Type B pancreatic cell (in vitro differentiated cells): ENCODE measurements at regions not wholly inside any gene's neighbourhood (a gene's known extent, or its start where the extent isn't known, plus 50 kb on each side); places are given as distances from the start of the nearest gene placed in this dataset.

ENCODE experiments used
- DNase-seq: peaks from one replicate; pipeline ENCODE4 v3.0.0; 2021; ENCODE audit warnings: mixed read lengths; ENCODE audit not compliant: unreplicated experiment; ENCODE audit errors: extremely low spot score
- H3K27ac Mint-ChIP-seq: 2 replicates; pipeline ENCODE4 v1.8.0; 2021; ENCODE audit warnings: mild to moderate bottlenecking, mixed read lengths
- H3K27me3 Mint-ChIP-seq: 2 replicates; pipeline ENCODE4 v1.8.0; 2021; ENCODE audit warnings: mixed read lengths
- H3K36me3 Mint-ChIP-seq: 2 replicates; pipeline ENCODE4 v1.8.0; 2021; ENCODE audit warnings: mixed read lengths
- H3K4me1 Mint-ChIP-seq: one replicate; pipeline ENCODE4 v1.8.0; 2021; ENCODE audit warnings: mixed read lengths; ENCODE audit not compliant: unreplicated experiment
- H3K4me3 Mint-ChIP-seq: 2 replicates; pipeline ENCODE4 v1.8.0; 2021; ENCODE audit warnings: mild to moderate bottlenecking, mixed read lengths
- H3K9me3 Mint-ChIP-seq: 2 replicates; pipeline ENCODE4 v1.8.0; 2021; ENCODE audit warnings: mixed read lengths
- TF ChIP-seq, protein P1 (sequence below): fragments of 200-600 bp; sonication (generic); conservative IDR thresholded peaks from 2 replicates; pipeline ENCODE4 v1.5.0; 2021; ENCODE audit warnings: antibody characterized with exemption, mild to moderate bottlenecking

DNA sequence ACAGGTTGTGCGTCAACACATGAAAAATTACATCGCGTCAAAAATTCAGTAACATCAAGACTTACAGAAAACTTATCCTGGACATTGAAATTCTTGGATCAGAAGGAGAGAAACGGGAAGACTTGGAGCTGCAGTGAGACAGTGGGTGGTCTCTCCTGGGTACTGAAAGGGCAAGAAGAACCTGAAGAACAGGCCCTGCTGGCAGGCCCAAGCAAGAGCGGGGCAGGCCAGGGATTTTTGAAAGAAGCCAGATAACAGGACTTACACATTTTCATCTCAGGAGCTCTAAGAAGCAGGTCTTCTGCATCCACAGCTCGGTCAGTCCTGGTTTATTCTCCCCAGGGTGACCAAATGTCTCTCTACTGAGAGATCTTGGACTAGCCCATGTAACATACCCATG lies 466.5 kb upstream of the SOX5 start:
- DNase-seq: no peak
- TF ChIP-seq, protein P1, sequence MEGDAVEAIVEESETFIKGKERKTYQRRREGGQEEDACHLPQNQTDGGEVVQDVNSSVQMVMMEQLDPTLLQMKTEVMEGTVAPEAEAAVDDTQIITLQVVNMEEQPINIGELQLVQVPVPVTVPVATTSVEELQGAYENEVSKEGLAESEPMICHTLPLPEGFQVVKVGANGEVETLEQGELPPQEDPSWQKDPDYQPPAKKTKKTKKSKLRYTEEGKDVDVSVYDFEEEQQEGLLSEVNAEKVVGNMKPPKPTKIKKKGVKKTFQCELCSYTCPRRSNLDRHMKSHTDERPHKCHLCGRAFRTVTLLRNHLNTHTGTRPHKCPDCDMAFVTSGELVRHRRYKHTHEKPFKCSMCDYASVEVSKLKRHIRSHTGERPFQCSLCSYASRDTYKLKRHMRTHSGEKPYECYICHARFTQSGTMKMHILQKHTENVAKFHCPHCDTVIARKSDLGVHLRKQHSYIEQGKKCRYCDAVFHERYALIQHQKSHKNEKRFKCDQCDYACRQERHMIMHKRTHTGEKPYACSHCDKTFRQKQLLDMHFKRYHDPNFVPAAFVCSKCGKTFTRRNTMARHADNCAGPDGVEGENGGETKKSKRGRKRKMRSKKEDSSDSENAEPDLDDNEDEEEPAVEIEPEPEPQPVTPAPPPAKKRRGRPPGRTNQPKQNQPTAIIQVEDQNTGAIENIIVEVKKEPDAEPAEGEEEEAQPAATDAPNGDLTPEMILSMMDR: no peak
- peak overlapping the region; percentile 37 for H3K27ac Mint-ChIP-seq
- no peaks in the 10 kb centered on the region for H3K9me3 Mint-ChIP-seq
- H3K4me3 Mint-ChIP-seq: peak overlapping the region; percentile 4
- no peaks in the 10 kb centered on the region for H3K27me3 Mint-ChIP-seq
- no peaks in the 10 kb centered on the region for H3K36me3 Mint-ChIP-seq
- H3K4me1 Mint-ChIP-seq: peaks cover 5% of the 10 kb centered on the region

DNA sequence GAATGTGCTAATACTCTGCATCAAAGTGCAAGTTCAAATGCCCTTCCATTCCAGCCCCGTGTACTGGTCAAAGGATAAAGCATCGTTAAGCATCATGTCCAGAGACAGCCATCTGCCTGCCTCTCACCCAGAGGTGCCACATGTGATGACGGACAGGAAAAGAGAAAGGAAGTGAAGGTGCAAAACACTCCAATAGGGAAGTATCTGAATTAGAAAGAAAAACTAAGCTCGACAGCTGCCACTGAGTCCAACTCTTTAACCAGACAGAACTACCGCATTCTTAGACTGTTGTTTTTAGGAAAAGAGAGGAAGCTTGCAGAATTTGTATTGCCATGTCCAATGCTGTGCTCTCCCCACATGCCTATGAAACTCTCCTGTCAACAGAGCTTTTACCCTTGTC lies 465.0 kb upstream of the SOX5 start:
- H3K4me1 Mint-ChIP-seq: peaks cover 5% of the 10 kb centered on the region
- no peaks in the 10 kb centered on the region for H3K27me3 Mint-ChIP-seq
- DNase-seq: no peak
- TF ChIP-seq, protein P1: no peak
- no peak overlapping the region for H3K4me3 Mint-ChIP-seq
- H3K9me3 Mint-ChIP-seq: no peaks in the 10 kb centered on the region
- H3K27ac Mint-ChIP-seq: no peak overlapping the region
- no peaks in the 10 kb centered on the region for H3K36me3 Mint-ChIP-seq

DNA sequence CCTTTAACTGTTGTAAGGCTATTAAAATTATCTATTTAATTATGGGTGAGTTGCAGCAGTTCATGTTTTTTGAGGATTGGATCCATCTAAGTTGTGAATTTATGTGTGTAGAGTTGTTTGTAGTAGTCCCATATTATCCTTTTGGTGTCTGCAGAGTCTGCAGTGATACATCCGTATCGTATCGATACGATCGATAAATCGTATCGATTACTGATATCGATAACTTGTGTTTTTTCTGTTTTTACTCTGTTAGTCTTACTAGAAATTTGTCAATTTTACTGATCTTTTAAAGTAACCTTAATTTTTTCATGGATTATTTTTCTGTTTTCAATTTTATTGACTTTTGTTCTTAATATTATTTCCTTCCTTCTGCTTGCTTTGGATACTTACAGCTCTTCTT lies 462.5 kb upstream of the SOX5 start:
- Mint-ChIP-seq H3K27me3 (no peaks in the 10 kb centered on the region), H3K9me3 (no peaks in the 10 kb centered on the region), H3K27ac (no peak overlapping the region), H3K36me3 (peaks cover 8% of the 10 kb centered on the region), H3K4me1 (peaks cover 5% of the 10 kb centered on the region), H3K4me3 (no peak overlapping the region)
- TF ChIP-seq, protein P1: no peak
- no peak for DNase-seq

DNA sequence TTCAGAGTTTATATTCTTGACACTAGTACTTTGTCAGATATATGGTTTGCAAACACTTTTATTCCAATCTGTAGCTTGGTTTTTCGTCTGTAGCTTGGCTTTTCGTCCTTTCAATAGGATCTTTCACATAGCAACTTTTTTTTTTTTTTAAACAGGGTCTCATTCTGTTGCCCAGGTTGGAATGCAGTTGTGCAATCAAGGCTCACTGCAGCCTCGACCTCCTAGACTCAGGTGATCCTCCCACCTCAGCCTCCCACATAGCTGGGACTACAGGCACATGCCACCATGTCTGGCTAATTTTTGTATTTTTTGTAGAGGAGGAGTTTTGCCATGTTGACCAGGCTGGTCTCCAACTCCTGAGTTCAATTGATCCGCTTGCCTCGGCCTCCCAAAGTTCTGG lies 460.4 kb upstream of the SOX5 start:
- Mint-ChIP-seq H3K4me3 (no peak overlapping the region), H3K9me3 (no peaks in the 10 kb centered on the region)

DNA sequence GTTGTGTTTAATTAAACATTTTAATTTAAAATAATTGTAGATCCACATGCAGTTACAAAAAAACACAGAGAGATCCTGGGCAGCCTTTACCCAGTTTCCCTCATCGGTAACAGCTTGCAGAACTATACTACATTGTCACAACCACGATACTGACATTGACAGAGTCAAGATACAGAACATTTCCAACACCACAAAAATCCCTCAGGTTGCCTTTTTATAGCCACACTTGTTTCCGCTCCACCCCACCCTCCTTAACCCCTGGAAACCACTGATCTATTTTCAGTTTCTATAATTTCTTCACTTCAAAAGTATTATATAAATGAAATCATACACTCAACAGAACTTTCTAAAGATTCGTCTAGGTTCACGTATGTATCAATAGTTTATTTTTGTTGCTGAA lies 458.8 kb upstream of the SOX5 start:
- H3K4me3 Mint-ChIP-seq: no peak overlapping the region
- TF ChIP-seq, protein P1: no peak
- DNase-seq: no peak
- H3K4me1 Mint-ChIP-seq: no peaks in the 10 kb centered on the region
- no peaks in the 10 kb centered on the region for H3K9me3 Mint-ChIP-seq
- H3K27ac Mint-ChIP-seq: no peak overlapping the region
- peaks cover 11% of the 10 kb centered on the region for H3K36me3 Mint-ChIP-seq
- peaks cover 9% of the 10 kb centered on the region for H3K27me3 Mint-ChIP-seq

More for the DNA sequence above, 460.4 kb upstream of the SOX5 start:
- TF ChIP-seq, protein P1: no peak
- H3K27ac Mint-ChIP-seq: no peak overlapping the region
- DNase-seq: no peak
- H3K27me3 Mint-ChIP-seq: peaks cover 3% of the 10 kb centered on the region
- peaks cover 8% of the 10 kb centered on the region for H3K36me3 Mint-ChIP-seq
- peaks cover 5% of the 10 kb centered on the region for H3K4me1 Mint-ChIP-seq

DNA sequence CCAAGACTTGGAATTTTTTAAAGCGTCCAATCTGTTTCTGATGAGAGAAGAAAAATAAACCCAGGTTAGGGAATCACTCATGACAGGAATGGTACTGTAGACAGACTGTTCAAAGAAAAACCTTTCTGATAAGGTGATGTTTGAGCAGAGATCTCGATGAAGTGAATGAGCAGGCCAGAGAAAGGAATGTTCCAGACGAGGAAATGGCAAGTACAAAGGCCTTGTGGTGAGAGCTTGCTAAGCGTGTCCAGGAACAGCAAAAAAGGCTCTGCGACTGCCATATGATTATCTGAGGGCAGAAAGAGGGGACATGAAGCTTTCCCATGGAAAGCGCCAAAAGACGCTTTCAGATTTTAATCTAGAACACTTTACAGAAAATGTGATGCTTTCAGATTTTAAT lies 458.4 kb upstream of the SOX5 start:
- TF ChIP-seq, protein P1: no peak
- no peak overlapping the region for H3K4me3 Mint-ChIP-seq
- no peaks in the 10 kb centered on the region for H3K4me1 Mint-ChIP-seq
- H3K36me3 Mint-ChIP-seq: peaks cover 11% of the 10 kb centered on the region
- H3K27me3 Mint-ChIP-seq: peaks cover 13% of the 10 kb centered on the region
- no peaks in the 10 kb centered on the region for H3K9me3 Mint-ChIP-seq
- DNase-seq: no peak
- H3K27ac Mint-ChIP-seq: no peak overlapping the region
